Cardiac muscle cell (in vitro differentiated cells and primary cell): ENCODE measurements at regions not wholly inside any gene's neighbourhood (a gene's known extent, or its start where the extent isn't known, plus 50 kb on each side); places are given as distances from the start of the nearest gene placed in this dataset.
"Not testable (repeated sequence)": the region's sequence is repeated elsewhere in the genome, so short reads cannot be mapped to it uniquely, and the experiment has no call there.

ENCODE experiments used
- DNase-seq, 2 donors: peaks; one replicate each; pipeline versions ENCODE4 v3.0.0 to v3.0.0-alpha.2; 2010 to 2017; ENCODE audit warnings: low read depth in 1 of 2, low spot score in 1 of 2
- H3K27ac ChIP-seq: fragments of 200-600 bp; sonication (generic); 2 replicates; pipeline ENCODE4 v1.5.1; 2016
- H3K27me3 ChIP-seq: fragments of 200-600 bp; sonication (generic); 2 replicates; pipeline ENCODE4 v1.6.0; 2016; ENCODE audit warnings: control low read depth
- H3K36me3 ChIP-seq: fragments of 200-600 bp; sonication (generic); 2 replicates; pipeline ENCODE4 v1.5.1; 2016; ENCODE audit warnings: control low read depth
- H3K4me1 ChIP-seq: fragments of 200-600 bp; sonication (generic); 2 replicates; pipeline ENCODE4 v1.8.1; 2017; ENCODE audit warnings: low read depth, mild to moderate bottlenecking, mixed run types
- H3K4me3 ChIP-seq: fragments of 200-600 bp; sonication (generic); 2 replicates; pipeline ENCODE4 v1.5.1; 2016; ENCODE audit warnings: mild to moderate bottlenecking
- H3K9me3 ChIP-seq: fragments of 200-600 bp; sonication (generic); 2 replicates; pipeline ENCODE4 v1.5.1; 2017; ENCODE audit warnings: low read depth, mild to moderate bottlenecking, control low read depth
- CTCF ChIP-seq: IDR thresholded peaks from 2 replicates; pipeline ENCODE4 v1.5.1; 2012; ENCODE audit warnings: low read depth, mild to moderate bottlenecking, low read length

GRCh38 chr2:15692551-15693377, 101.1 kb downstream of the DDX1 start:
- no peak for DNase-seq
- H3K9me3 ChIP-seq: no peaks in the 10 kb centered on the region
- TF ChIP-seq CTCF: no peak

GRCh38 chr2:15693382-15693781, 101.7 kb downstream of the DDX1 start:
- H3K9me3 ChIP-seq: no peaks in the 10 kb centered on the region
- no peak for DNase-seq
- no peaks in the 10 kb centered on the region for H3K27me3 ChIP-seq
- no peak overlapping the region for H3K27ac ChIP-seq
- no peak for TF ChIP-seq CTCF
- H3K4me1 ChIP-seq: no peaks in the 10 kb centered on the region
- no peak overlapping the region for H3K4me3 ChIP-seq
- H3K36me3 ChIP-seq: no peaks in the 10 kb centered on the region

More at GRCh38 chr2:15692551-15693377, 101.1 kb downstream of the DDX1 start:
- no peaks in the 10 kb centered on the region for H3K4me1 ChIP-seq
- H3K27me3 ChIP-seq: no peaks in the 10 kb centered on the region
- no peak overlapping the region for H3K4me3 ChIP-seq
- H3K36me3 ChIP-seq: no peaks in the 10 kb centered on the region
- H3K27ac ChIP-seq: no peak overlapping the region

- H3K9me3 ChIP-seq: no peaks in the 10 kb centered on the region
- no peaks in the 10 kb centered on the region for H3K36me3 ChIP-seq
- H3K4me3 ChIP-seq: no peak overlapping the region
- H3K4me1 ChIP-seq: no peaks in the 10 kb centered on the region
- TF ChIP-seq CTCF: no peak
- no peaks in the 10 kb centered on the region for H3K27me3 ChIP-seq
- H3K27ac ChIP-seq: no peak overlapping the region
- no peak for DNase-seq
These were observed 102.4 kb downstream of the DDX1 start for GRCh38 chr2:15693926-15694588.

GRCh38 chr2:15694589-15694986, 102.9 kb downstream of the DDX1 start:
- no peaks in the 10 kb centered on the region for H3K9me3 ChIP-seq
- H3K4me3 ChIP-seq: no peak overlapping the region
- no peak for DNase-seq
- no peaks in the 10 kb centered on the region for H3K36me3 ChIP-seq
- H3K4me1 ChIP-seq: no peaks in the 10 kb centered on the region
- TF ChIP-seq CTCF: no peak
- no peak overlapping the region for H3K27ac ChIP-seq
- H3K27me3 ChIP-seq: no peaks in the 10 kb centered on the region

- H3K27ac ChIP-seq: no peak overlapping the region
- no peaks in the 10 kb centered on the region for H3K9me3 ChIP-seq
- no peaks in the 10 kb centered on the region for H3K36me3 ChIP-seq
- no peak for DNase-seq
- H3K27me3 ChIP-seq: no peaks in the 10 kb centered on the region
- no peak for TF ChIP-seq CTCF
- H3K4me1 ChIP-seq: no peaks in the 10 kb centered on the region
- H3K4me3 ChIP-seq: no peak overlapping the region
These were observed 104.1 kb downstream of the DDX1 start for GRCh38 chr2:15695582-15696330.

GRCh38 chr2:15696606-15697170, 105.0 kb downstream of the DDX1 start:
- not testable (repeated sequence) for H3K4me1 ChIP-seq, H3K9me3 ChIP-seq, H3K27me3 ChIP-seq, H3K27ac ChIP-seq, DNase-seq, H3K4me3 ChIP-seq, H3K36me3 ChIP-seq
